ENCODE measurements at regions not wholly inside any gene's neighbourhood (a gene's known extent, or its start where the extent isn't known, plus 50 kb on each side); places are given as distances from the start of the nearest gene placed in this dataset.

DNA sequence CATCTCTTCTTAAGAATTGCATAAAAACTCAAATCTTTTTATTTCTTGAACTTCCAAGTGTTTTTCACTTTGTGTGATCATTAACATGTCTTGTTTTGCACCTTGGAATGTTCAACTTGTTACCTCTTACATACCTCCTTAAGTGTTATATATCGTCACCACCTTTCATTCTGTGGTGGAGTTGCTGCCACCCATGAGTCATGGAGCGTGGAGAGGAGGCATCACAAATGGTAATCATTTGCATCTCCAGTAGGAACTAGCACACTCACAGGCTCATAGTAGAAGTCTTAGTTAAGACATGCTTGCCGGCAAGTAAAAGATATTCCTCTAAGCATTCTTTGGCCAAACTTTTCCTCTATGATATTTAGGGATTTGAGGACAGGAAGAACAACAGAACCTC lies 67.0 kb upstream of the VCX start:
- Histone ChIP-seq H3K18ac (ENCODE audit: insufficient read length, low read depth, low read length) (no peak overlapping the region), H3K23me2 (ENCODE audit: insufficient read length, low read depth, low read length, poor library complexity, severe bottlenecking) (no peaks in the 10 kb centered on the region), H4K5ac (ENCODE audit: insufficient read length, low read depth, low read length) (no peak overlapping the region), H3K4me1 (ENCODE audit: insufficient read depth, low read length) (no peaks in the 10 kb centered on the region), H3K79me1 (ENCODE audit: insufficient read depth, low read depth, low read length, poor library complexity, severe bottlenecking) (no peaks in the 10 kb centered on the region), H3K56ac (ENCODE audit: insufficient read length, low read depth, low read length) (no peak overlapping the region), H2AFZ (ENCODE audit: low read length) (no peak overlapping the region), H2BK12ac (ENCODE audit: insufficient read length, low read depth, low read length) (no peak overlapping the region), H3K9ac (ENCODE audit: extremely low read depth, insufficient read length, low read length) (no peak overlapping the region), H3K9me3 (ENCODE audit: control insufficient read depth, low read depth, low read length) (no peaks in the 10 kb centered on the region), H4K8ac (replicated peaks; ENCODE audit: insufficient read length, low read depth, low read length) (no peak overlapping the region), H2BK5ac (ENCODE audit: insufficient read length, low read length) (no peak overlapping the region), H3K79me2 (ENCODE audit: insufficient read depth, low read length) (no peaks in the 10 kb centered on the region), H3K14ac (ENCODE audit: insufficient read depth, low read length) (no peak overlapping the region), H3K27ac (ENCODE audit: insufficient read length, low read depth, low read length) (no peak overlapping the region), H2BK15ac (ENCODE audit: low read depth, low read length) (no peak overlapping the region), H4K20me1 (ENCODE audit: control insufficient read depth, insufficient read depth, insufficient read length) (no peaks in the 10 kb centered on the region), H3K4ac (ENCODE audit: low read depth, low read length) (no peak overlapping the region), H3K27me3 (ENCODE audit: insufficient read depth, low read length) (no peaks in the 10 kb centered on the region), H3K4me2 (ENCODE audit: insufficient read depth, insufficient read length, low read length) (no peak overlapping the region), H3T11ph (ENCODE audit: low read length) (no peak overlapping the region), H4K91ac (ENCODE audit: insufficient read length, low read depth, low read length) (no peak overlapping the region), H2BK120ac (ENCODE audit: low read depth, low read length, poor library complexity, severe bottlenecking) (no peak overlapping the region), H3K23ac (ENCODE audit: insufficient read length, low read depth, low read length) (no peak overlapping the region), H2BK20ac (ENCODE audit: low read depth, low read length, poor library complexity, severe bottlenecking) (no peak overlapping the region), H2AK5ac (ENCODE audit: insufficient read length, low read length) (no peak overlapping the region)
- no peaks in the 10 kb centered on the region for H3K9me3 Mint-ChIP-seq
- WGBS (ENCODE audit: extremely low coverage, insufficient read length, low lambda C conversion rate): no CpG with 5 or more reads among the region's 3 CpGs
- H3K36me3 Mint-ChIP-seq (ENCODE audit: insufficient read depth in 1 of 3, low read depth in 3 of 3): no peaks in the 10 kb centered on the region
- H3K27ac Mint-ChIP-seq: no peak overlapping the region
- TF ChIP-seq, protein P1, sequence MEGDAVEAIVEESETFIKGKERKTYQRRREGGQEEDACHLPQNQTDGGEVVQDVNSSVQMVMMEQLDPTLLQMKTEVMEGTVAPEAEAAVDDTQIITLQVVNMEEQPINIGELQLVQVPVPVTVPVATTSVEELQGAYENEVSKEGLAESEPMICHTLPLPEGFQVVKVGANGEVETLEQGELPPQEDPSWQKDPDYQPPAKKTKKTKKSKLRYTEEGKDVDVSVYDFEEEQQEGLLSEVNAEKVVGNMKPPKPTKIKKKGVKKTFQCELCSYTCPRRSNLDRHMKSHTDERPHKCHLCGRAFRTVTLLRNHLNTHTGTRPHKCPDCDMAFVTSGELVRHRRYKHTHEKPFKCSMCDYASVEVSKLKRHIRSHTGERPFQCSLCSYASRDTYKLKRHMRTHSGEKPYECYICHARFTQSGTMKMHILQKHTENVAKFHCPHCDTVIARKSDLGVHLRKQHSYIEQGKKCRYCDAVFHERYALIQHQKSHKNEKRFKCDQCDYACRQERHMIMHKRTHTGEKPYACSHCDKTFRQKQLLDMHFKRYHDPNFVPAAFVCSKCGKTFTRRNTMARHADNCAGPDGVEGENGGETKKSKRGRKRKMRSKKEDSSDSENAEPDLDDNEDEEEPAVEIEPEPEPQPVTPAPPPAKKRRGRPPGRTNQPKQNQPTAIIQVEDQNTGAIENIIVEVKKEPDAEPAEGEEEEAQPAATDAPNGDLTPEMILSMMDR (conservative IDR thresholded peaks at IDR 0.05): no peak
- H3K27me3 Mint-ChIP-seq (ENCODE audit: low read depth): no peaks in the 10 kb centered on the region
- DNase-seq: no peak
- H3K4me3 Mint-ChIP-seq: no peak overlapping the region
- H3K4me1 Mint-ChIP-seq: no peaks in the 10 kb centered on the region

All from H9 (cell line).